Stomach (tissue), 4 donors: ENCODE measurements at regions not wholly inside any gene's neighbourhood (a gene's known extent, or its start where the extent isn't known, plus 50 kb on each side); places are given as distances from the start of the nearest gene placed in this dataset.

Experiments used
- EP300 ChIP-seq: sonication (generic); formaldehyde crosslinking; IDR thresholded peaks from one replicate; pipeline ENCODE4 v1.6.1; 2017; ENCODE audit warnings: antibody characterized with exemption
- POLR2A ChIP-seq, 4 donors: fragments of 450-650 bp; IDR thresholded peaks; one replicate each; pipeline ENCODE4 v1.6.1; 2016; ENCODE audit warnings: antibody characterized with exemption in 4 of 4, control low read depth in 2 of 4, mild to moderate bottlenecking in 1 of 4, moderate library complexity in 1 of 4
- POLR2AphosphoS5 ChIP-seq, 3 donors: sonication (generic); formaldehyde crosslinking; IDR thresholded peaks; one replicate each; pipeline ENCODE4 v1.6.1; 2016; ENCODE audit warnings: antibody characterized with exemption in 3 of 3
- TF ChIP-seq, protein P1 (sequence below), 7 experiments: fragments of 450-650 bp in 4 of 7; fragments of 200-600 bp in 3 of 7; sonication (generic) in 3 of 7; IDR thresholded peaks; one replicate each; pipeline ENCODE4 v1.5.1; 2016 to 2019; ENCODE audit warnings: antibody characterized with exemption in 7 of 7, control low read depth in 2 of 7, mild to moderate bottlenecking in 1 of 7

DNA sequence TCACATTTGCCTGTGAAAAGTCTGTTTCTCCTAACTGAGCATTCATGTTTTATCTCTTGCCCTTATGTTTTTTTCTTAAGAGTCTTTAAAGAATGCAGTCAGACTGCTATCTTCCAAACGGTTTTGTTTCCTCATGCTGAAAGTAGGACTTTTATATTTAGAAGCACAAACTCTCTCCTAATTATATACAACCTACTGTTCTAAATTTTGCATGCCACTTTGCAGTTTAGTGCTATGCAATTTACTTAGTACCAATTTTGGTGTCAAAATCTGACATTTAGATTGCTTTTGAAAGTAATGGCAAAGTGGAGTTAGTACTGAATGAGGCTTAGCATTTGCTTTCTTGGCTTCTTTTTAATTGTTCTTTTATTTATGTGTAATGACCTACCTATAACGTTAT is 55.1 kb upstream of the PCDH20 start:
- TF ChIP-seq EP300 (no peak), POLR2A (IDR thresholded peaks at IDR 0.05) (no peak), POLR2AphosphoS5 (IDR thresholded peaks at IDR 0.05) (no peak)
- TF ChIP-seq, protein P1, sequence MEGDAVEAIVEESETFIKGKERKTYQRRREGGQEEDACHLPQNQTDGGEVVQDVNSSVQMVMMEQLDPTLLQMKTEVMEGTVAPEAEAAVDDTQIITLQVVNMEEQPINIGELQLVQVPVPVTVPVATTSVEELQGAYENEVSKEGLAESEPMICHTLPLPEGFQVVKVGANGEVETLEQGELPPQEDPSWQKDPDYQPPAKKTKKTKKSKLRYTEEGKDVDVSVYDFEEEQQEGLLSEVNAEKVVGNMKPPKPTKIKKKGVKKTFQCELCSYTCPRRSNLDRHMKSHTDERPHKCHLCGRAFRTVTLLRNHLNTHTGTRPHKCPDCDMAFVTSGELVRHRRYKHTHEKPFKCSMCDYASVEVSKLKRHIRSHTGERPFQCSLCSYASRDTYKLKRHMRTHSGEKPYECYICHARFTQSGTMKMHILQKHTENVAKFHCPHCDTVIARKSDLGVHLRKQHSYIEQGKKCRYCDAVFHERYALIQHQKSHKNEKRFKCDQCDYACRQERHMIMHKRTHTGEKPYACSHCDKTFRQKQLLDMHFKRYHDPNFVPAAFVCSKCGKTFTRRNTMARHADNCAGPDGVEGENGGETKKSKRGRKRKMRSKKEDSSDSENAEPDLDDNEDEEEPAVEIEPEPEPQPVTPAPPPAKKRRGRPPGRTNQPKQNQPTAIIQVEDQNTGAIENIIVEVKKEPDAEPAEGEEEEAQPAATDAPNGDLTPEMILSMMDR (IDR thresholded peaks at IDR 0.05) = no peak
